Left kidney (tissue), 1 donor: ENCODE measurements at regions not wholly inside any gene's neighbourhood (a gene's known extent, or its start where the extent isn't known, plus 50 kb on each side); places are given as distances from the start of the nearest gene placed in this dataset.

ENCODE experiments used
- DNase-seq: peaks from one replicate; pipeline ENCODE4 v3.0.0-alpha.2; 2013

- no peak for DNase-seq
These were observed 119.2 kb downstream of the EFNB1 start for GRCh38 chrX:68947882-68948605.

DNA sequence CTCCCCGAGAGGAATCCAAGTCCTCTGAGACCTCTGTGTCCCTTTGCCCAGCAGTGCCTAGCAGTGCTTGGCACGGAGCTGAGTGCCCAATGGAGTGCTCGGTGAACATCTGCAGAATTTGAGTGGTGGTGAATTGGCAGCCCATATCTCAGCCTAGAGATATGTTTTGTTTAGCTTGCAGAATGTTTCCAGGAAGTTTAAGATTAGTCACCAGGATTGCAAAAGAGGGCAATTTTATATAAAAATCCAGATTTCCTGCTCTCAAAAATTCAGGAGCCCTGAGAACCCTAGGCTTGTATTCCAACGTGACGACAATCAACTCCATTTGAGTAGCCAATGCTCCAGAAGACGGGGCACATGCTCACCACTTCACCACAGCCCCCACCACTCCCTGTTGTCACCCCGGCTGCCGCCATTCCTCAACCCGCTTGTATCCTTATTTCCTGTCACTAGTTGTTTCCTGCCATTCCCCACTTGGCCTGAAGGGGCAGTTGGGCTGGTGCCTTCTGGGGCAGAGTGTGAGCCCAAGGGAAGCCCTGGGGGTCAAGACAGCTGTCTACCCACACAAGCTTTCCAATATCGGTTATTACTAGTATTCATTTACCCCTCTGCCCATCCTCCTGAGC, 116.9 kb downstream of the EFNB1 start:
- no peak for DNase-seq

DNA sequence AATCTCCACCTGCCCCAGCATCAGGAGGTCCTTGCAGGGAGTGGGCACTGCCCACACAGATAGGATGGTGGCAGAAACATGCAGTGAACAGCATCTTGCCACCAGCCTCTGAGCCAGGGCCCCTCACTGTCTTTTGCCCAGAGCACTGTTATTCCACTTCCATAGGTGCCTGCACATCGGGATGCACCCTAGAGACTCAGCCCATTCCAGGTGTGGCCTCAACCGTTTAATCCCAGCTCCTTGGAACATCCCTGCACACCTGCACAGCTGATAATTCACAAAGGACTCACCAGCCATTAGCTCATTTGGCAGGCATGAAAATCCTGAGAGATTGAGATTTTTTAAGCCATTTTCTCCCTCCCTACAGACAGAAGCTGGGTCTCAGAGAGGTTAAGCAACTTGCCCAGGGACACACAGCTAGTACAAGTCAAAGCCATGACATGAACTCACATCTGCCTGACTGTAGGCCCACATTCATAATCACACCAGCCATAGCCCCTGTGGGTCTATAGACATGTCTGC, 116.3 kb downstream of the EFNB1 start:
- no peak for DNase-seq

- DNase-seq: no peak
These were observed 115.4 kb downstream of the EFNB1 start for GRCh38 chrX:68944211-68944610.

DNA sequence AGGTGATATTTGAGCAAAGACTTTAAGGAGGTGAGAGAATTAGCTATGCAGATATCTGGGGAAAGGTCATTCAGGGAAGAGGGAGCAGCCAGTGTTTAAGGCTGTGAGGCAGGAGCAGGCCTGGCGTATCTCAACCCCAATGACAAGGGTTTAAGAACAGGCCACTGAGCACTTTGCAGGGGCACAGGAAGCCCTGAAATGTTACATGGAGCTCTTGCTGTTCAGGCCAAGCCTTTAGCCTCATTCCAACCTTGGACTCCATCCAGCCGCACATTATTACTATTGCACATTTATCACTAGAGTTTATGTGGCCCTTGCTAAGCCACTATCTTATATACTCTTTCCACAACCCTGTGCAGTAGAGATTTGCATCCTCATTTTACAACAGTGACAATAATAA, 114.0 kb downstream of the EFNB1 start:
- no peak for DNase-seq

DNA sequence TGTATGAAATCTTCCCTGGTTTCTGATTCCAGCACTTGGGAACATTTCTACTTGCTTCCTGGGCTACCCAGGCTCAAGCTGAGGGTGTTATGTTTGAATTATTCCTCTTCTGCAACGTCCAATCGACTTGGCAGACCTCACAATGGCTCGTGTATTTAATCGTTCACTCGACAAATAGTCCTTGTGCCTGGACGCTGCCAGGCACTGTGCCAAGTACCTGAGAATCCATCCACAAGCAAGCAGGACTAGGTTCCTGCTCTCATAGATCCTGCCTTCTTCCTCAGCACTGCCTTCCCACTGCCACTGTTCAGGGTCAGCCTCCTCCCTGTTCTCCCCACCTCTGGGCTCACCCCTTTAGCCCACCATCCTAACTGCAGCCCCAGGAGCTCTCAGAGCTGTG, 113.3 kb downstream of the EFNB1 start:
- no peak for DNase-seq

DNA sequence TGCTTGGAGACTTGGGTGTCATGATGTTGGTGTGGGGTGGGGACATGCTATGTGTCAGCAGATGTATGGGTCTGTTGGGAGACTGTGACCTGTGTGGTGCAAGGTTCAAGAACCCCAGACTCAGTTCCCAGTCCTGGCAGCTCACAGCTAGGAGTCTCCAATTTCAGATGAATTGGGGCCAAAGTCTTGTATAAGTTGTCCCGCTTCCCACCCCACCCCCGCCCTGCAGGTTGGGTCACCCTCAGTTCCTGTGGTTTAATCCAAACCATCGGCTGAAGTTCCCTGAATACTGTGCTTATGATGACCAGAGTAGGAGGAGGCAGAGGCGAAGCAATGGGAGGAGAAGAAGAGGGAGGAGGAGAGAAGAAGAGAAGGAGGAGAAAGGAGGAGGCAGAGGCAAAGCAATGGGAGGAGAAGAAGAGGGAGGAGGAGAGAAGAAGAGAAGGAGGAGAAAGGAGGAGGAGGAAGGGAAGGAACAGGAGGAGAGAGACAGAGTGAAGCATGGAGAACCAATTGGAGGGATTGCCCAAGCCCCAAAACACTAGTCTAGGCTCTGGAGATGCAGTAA, 112.6 kb downstream of the EFNB1 start:
- DNase-seq: no peak

DNA sequence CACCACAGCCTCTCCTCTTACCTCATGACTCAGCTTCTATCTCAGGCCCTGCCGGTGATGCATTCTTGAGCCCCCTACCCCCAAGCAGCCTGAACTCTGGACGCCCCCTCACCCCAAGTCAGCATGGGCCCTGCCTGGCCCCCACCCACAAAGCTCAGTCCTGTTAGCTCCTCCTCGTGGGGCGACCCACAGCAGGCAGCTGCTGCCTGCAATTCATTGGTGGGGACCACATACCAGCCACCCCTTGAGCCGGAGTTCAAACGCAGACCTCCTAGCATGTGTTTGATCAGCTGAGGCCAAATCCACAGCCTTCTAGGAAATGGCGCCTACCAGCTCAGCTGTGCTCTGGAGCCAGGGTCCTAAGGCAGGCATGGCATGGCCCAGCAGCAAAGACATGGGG, 111.8 kb downstream of the EFNB1 start:
- no peak for DNase-seq

DNA sequence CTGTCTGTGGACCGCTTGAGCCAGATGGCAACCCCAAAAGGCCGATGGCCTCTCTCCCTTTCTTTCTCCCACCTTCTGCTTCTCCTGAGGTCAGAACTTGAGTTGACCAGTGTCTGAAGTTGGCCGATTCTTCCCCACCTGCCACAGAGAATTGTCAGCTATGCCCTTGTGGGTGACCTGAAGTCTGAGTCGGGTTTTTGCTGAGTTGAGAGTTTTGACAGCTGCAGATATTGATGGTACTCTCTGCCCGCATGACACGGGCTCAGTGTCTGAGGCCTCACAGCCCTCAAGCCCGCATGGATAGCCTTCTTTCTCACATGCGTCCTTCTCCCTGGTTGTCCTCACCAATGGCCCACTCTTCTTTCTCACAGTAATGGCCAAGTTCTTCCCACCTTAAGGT, 111.0 kb downstream of the EFNB1 start:
- DNase-seq: no peak

GRCh38 chrX:68938244-68939004, 109.6 kb downstream of the EFNB1 start:
- no peak for DNase-seq

DNA sequence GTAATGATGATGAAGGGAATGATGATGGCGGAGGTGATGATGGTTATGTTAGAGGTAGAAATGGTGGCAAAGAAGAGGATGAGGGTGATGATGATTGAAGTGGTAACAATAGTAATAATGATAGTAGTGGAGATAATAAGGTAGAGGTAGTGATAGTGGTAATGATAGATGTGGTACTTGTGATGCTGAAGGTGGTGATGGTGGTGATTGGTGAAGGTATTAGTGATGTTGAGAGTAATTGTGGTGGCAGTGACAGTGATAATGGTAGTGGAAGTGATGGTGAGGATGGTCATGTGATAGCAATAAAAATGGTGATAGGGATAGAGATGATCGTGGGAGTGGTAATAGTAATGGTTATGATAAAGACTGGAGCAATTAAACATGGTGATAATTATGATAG, 108.8 kb downstream of the EFNB1 start:
- DNase-seq: no peak

DNA sequence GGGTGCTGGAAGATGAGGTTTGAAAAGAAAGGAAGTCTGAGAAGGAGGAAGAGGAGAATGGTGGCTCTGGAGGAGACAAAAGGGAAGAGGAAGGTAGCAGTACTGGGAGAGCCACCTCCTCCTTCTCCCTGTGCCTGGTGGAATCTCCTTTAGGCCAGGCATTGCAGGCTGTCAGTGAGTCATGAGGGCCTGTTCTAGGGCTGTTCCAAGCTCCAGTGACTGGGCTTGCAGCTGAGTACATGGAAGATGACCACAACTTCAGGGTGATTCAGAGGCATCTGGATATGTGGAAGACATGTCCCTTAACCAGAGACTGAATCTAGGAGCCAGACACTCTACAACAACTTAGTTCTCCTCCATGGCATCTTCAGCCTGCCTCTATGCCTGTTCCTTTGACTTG, 107.8 kb downstream of the EFNB1 start:
- no peak for DNase-seq

DNA sequence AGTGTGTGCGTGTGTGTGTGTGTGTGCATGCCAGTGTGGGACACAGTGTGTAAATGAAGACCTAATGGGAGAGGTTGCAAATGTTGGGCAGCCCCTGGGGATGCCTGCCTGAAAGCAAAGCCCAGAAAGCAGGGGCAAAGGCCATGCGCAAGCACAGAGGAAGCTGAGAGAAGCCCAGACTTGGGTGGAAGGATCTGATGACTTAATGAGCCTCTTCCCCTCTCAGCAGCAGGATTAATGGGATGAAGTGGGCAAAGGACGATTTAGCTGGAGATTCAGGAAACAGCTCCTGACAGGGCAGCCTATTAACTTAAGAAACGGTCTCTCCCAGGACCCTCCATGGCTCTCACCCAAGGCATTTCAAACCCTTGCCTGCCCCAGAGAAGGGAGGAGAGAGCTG, 107.3 kb downstream of the EFNB1 start:
- no peak for DNase-seq

DNA sequence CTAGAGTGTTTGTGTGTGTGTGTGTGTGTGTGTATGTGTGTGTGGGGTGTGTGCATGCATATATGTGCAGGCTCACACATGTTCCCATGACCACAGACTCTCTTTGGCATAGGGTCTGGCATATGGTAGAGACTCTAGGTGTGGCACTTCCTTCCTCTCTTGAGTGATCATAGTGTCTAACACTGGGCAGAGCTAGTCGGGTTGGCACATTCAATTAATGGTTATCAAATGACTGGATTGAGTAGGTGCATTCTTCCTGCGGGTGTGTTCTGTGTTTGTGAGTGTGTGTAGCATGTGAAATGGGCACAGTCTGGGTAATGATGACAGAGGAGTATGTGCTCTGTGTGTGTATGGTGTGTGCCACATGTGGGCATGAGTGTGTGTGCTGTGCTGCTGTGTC, 106.5 kb downstream of the EFNB1 start:
- no peak for DNase-seq

- DNase-seq: no peak
These were observed 106.1 kb downstream of the EFNB1 start for GRCh38 chrX:68934922-68935321.

- no peak for DNase-seq
These were observed 105.6 kb downstream of the EFNB1 start for GRCh38 chrX:68934421-68934820.

DNA sequence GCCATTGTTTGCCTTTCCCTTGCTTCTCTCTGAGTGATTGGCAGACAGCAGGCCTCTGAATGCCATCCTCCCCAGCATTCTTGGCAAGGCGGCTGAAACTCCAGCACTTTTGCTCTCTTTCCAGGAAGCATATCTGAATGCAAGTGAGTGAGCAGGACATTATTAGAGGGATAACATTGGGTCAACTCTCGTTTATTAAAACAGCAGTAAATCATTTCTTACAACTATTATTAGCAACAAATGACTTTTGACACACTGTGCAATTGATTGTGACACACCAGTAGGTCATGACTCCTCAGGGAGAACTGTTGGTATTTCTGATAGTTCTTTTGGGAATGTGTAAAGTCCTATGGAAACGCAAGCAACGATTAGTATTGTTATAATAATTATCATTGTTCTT, 103.8 kb downstream of the EFNB1 start:
- DNase-seq: no peak

GRCh38 chrX:68931345-68931744, 102.5 kb downstream of the EFNB1 start:
- DNase-seq: no peak

DNA sequence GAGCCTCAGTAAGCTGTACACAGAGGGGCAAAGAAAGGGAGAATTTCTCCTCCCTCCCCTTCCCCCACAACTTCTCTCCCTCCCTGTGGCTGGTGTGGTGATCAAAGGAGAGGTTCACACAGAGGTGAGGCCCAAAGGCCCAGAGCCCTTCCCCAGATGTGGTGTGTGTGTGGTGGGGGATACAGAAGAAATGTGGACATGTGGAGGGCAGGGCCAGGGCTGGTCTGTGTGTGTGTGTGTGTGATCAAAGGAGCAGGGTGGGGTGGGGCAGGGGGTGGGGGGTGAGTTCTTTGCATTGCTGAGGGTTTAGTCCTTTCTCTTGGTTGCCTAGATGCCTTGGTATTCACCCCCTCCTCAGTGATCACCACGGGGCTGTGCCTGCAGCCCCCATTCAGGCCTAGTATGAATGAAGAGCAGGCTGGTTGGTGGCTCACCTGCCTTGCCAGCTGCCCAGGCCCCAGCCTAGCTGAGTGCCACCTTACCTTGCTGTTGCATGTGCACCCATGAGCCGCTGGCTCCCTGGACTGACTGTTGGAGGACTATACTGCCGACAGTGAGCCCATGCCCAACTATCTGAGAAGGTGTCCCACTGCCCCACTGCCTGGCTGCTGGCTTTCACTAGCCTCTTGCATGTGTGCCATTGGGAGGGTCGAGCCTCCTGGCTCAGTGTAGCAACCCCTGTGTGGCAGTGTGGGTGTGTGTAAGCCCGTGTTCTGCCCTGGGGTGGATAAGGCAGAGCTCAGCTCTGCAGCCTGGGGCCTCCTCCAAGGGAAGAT, 101.9 kb downstream of the EFNB1 start:
- no peak for DNase-seq

GRCh38 chrX:68929332-68930150, 100.7 kb downstream of the EFNB1 start:
- no peak for DNase-seq

DNA sequence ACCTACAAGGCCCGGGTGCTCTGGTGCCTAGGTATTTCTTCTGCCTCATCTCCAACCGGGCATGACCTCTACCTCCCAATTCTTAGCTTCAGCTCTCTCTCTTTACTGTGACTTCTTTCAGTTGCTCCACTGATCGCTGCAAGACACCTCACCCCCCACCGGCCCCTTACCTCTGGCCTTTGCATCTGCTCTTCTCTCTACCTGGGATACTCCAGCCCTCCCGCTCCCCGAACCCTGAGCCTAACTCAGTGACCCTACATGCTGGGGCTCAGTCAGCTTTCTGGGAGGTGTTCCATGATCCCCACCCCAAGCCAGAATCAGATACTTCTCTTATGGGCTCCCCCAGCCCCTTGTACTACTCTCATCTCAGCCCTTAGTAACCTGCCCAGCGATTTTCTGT, 99.6 kb downstream of the EFNB1 start:
- no peak for DNase-seq
